ENCODE measurements at regions not wholly inside any gene's neighbourhood (a gene's known extent, or its start where the extent isn't known, plus 50 kb on each side); places are given as distances from the start of the nearest gene placed in this dataset.

GRCh38 chrX:2596555-2597255, 94.4 kb upstream of the CD99 start:
- Histone ChIP-seq H3K27me3 (replicated peaks in 1 of 2; ENCODE audit: control insufficient read depth in 2 of 2, insufficient read depth in 2 of 2, low read length in 1 of 2) (no peaks in the 10 kb centered on the region), H3K9ac (ENCODE audit: control insufficient read depth, insufficient read depth, low read length) (no peak overlapping the region), H3K9me3 (replicated peaks; ENCODE audit: control insufficient read depth, insufficient read depth, low read length) (no peaks in the 10 kb centered on the region; the same call in 2 of the 3 replicates), H3K27ac (ENCODE audit: control insufficient read depth, insufficient read depth) (no peak overlapping the region), H2AFZ (ENCODE audit: control insufficient read depth, low read depth, low read length) (no peak overlapping the region), H3K4me2 (ENCODE audit: control insufficient read depth, insufficient read depth) (no peak overlapping the region), H3K79me2 (ENCODE audit: control insufficient read depth, insufficient read depth, low read length) (no peaks in the 10 kb centered on the region), H4K20me1 (ENCODE audit: control insufficient read depth, insufficient read depth) (no peaks in the 10 kb centered on the region), H3K4me1 (ENCODE audit: control insufficient read depth, insufficient read depth, low read length) (no peaks in the 10 kb centered on the region), H3K36me3 (ENCODE audit: control insufficient read depth in 2 of 2, insufficient read depth in 2 of 2, low read length in 1 of 2) (no peaks in the 10 kb centered on the region), H3K4me3 (no peak overlapping the region)
- in situ Hi-C loops (cut with MboI): no loop called here
- WGBS (ENCODE audit: insufficient coverage, insufficient replicate concordance, low lambda C conversion rate, missing lambda C conversion rate): 82% methylated on average over 6 of the region's 9 CpGs
- ATAC-seq: no peak
- intact Hi-C loops (cut with micrococcal nuclease; ENCODE audit: unreplicated experiment): no loop called here
- TF ChIP-seq POLR2AphosphoS2 (IDR thresholded peaks at IDR 0.05; ENCODE audit: low read depth, low read length): no peak
- no peak for TF ChIP-seq TAF1 (IDR thresholded peaks at IDR 0.05; ENCODE audit: borderline replicate concordance, low read depth, low read length)
- TF ChIP-seq REST (IDR thresholded peaks at IDR 0.05; ENCODE audit: low read depth, low read length): no peak
- no peak for TF ChIP-seq ZBTB40 (IDR thresholded peaks at IDR 0.05; ENCODE audit: borderline replicate concordance)
- no peak for TF ChIP-seq PML (IDR thresholded peaks at IDR 0.05; ENCODE audit: low read length)
- TF ChIP-seq TBL1XR1 (IDR thresholded peaks at IDR 0.05; ENCODE audit: low read depth, low read length): no peak
- no peak for TF ChIP-seq ELK1 (IDR thresholded peaks at IDR 0.05; ENCODE audit: low read depth, low read length)
- no peak for TF ChIP-seq FOXM1 (IDR thresholded peaks at IDR 0.05; ENCODE audit: low read depth, low read length)
- no peak for FAIRE-seq
- RAD21 ChIA-PET (ENCODE audit: unreplicated experiment): no interaction called here
- no peak for DNase-seq (ENCODE audit: low read depth, low spot score)
- POLR2A ChIA-PET: no interaction called here
- CTCF ChIA-PET: no interaction called here
- SMC1A ChIA-PET (ENCODE audit: uncharacterized antibody, unreplicated experiment): no interaction called here
- no TSS peak for BruUV-seq (replicated peaks)

Measured in GM12878 (cell line).